BLaER1 treated with 17β-estradiol and CSF1 and Interleukin-3, amounts not matched to agents 10 nM and 100 nM (cell line): ENCODE measurements at regions not wholly inside any gene's neighbourhood (a gene's known extent, or its start where the extent isn't known, plus 50 kb on each side); places are given as distances from the start of the nearest gene placed in this dataset.

Experiments
- H3K27ac ChIP-seq, 11 experiments: shearing (Covaris generic); formaldehyde crosslinking; 2 replicates each; pipeline ENCODE4 v1.8.1; 2022
- H3K27me3 ChIP-seq, 11 experiments: shearing (Covaris generic); formaldehyde crosslinking; 2 replicates each; pipeline ENCODE4 v1.8.1; 2022
- H3K36me3 ChIP-seq, 11 experiments: shearing (Covaris generic); formaldehyde crosslinking; 2 replicates each; pipeline ENCODE4 v1.8.1; 2022
- H3K4me1 ChIP-seq, 10 experiments: shearing (Covaris generic); formaldehyde crosslinking; 2 replicates each; pipeline ENCODE4 v1.8.1; 2022
- H3K4me2 ChIP-seq, 11 experiments: shearing (Covaris generic); formaldehyde crosslinking; 2 replicates each; pipeline ENCODE4 v1.8.1; 2022
- H3K4me3 ChIP-seq, 10 experiments: shearing (Covaris generic); formaldehyde crosslinking; 2 replicates each; pipeline ENCODE4 v1.8.1; 2022
- H3K9ac ChIP-seq, 11 experiments: shearing (Covaris generic); formaldehyde crosslinking; 2 replicates each; pipeline ENCODE4 v1.8.1; 2022
- H3K9me3 ChIP-seq, 11 experiments: shearing (Covaris generic); formaldehyde crosslinking; replicated peaks in 1 of 11; 2 replicates each; pipeline ENCODE4 v1.8.1; 2022
- H4K20me1 ChIP-seq, 11 experiments: shearing (Covaris generic); formaldehyde crosslinking; 2 replicates each; pipeline ENCODE4 v1.8.1; 2022
- Cebpa-rat ChIP-seq, 11 experiments: shearing (Covaris generic); IDR thresholded peaks; 2 replicates each; pipeline ENCODE4 v1.8.1; 2022

GRCh38 chr10:130404476-130405055, 268.4 kb downstream of the GLRX3 start:
- no peak overlapping the region for H3K4me2 ChIP-seq
- H4K20me1 ChIP-seq, result no peaks in the 10 kb centered on the region
- peaks cover 0 to 2% (median 0%) of the 10 kb centered on the region in 11 experiments; a peak in 3 of 22 replicates for H3K9me3 ChIP-seq
- no peak overlapping the region for H3K4me3 ChIP-seq
- TF ChIP-seq Cebpa-rat (IDR thresholded peaks at IDR 0.05), result no peak
- no peaks in the 10 kb centered on the region for H3K36me3 ChIP-seq
- peaks cover 0 to 13% (median 6%) of the 10 kb centered on the region in 10 experiments; a peak in 11 of 20 replicates for H3K4me1 ChIP-seq
- H3K9ac ChIP-seq, result no peak overlapping the region
- no peak overlapping the region for H3K27ac ChIP-seq
- H3K27me3 ChIP-seq, result no peaks in the 10 kb centered on the region

DNA sequence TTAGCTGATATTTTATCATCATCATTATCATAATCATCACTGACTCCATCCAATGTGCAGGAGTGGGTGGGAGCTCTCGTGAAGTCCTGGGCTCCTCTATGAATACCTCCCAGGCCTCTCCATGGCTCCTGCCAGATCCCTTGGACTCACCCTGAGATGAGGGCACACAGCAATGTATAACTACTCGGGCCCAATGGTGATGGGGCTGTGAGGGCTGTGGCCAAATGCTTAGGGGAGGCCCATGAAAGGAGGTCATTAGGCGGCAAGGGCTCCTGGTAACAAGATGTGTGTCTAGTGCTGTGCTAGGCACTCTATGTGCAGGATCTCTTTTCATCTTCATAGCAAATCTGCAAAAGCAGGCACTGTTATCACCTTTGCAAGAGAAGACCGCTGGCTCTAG, 270.9 kb downstream of the GLRX3 start:
- Histone ChIP-seq H3K4me2 (no peak overlapping the region), H3K36me3 (no peaks in the 10 kb centered on the region), H3K9ac (no peak overlapping the region), H3K4me1 (peaks cover 0 to 21% (median 7%) of the 10 kb centered on the region in 10 experiments; a peak in 11 of 20 replicates), H3K27ac (no peak overlapping the region), H3K4me3 (no peak overlapping the region), H4K20me1 (no peaks in the 10 kb centered on the region), H3K27me3 (no peaks in the 10 kb centered on the region), H3K9me3 (no peaks in the 10 kb centered on the region)
- no peak for TF ChIP-seq Cebpa-rat (IDR thresholded peaks at IDR 0.05)

GRCh38 chr10:130409331-130409730, 273.1 kb downstream of the GLRX3 start:
- no peaks in the 10 kb centered on the region for H3K36me3 ChIP-seq
- H3K4me1 ChIP-seq, result peaks cover 0 to 14% (median 3%) of the 10 kb centered on the region in 10 experiments; a peak in 10 of 20 replicates
- no peaks in the 10 kb centered on the region for H3K27me3 ChIP-seq
- H3K4me2 ChIP-seq, result no peak overlapping the region
- no peak overlapping the region for H3K9ac ChIP-seq
- no peak overlapping the region for H3K4me3 ChIP-seq
- no peak for TF ChIP-seq Cebpa-rat (IDR thresholded peaks at IDR 0.05)
- H4K20me1 ChIP-seq, result no peaks in the 10 kb centered on the region
- no peaks in the 10 kb centered on the region for H3K9me3 ChIP-seq
- H3K27ac ChIP-seq, result no peak overlapping the region

DNA sequence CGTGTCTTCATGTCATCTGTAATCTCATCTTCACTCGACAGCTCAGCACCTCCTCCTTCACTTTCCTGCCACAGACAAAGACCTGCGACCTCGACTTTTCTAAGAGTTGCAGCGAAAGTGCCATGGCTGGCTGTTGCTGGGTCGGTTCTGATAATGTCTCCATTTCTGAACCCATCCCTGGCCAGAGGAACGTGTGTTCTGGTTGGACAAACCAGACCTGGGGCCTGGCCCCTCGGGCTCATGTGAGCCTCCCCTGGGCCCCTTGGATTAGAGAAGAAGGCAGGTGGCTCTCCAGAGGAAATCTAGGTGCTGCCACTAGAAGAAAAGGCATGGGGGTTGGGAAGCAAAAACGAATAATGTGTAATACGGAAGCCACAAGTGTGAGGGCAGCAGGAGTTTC, 273.7 kb downstream of the GLRX3 start:
- no peaks in the 10 kb centered on the region for H3K36me3 ChIP-seq
- no peaks in the 10 kb centered on the region for H3K9me3 ChIP-seq
- H3K4me1 ChIP-seq, result peaks cover 0 to 14% (median 3%) of the 10 kb centered on the region in 10 experiments; a peak in 10 of 20 replicates
- no peaks in the 10 kb centered on the region for H3K27me3 ChIP-seq
- TF ChIP-seq Cebpa-rat (IDR thresholded peaks at IDR 0.05), result no peak
- H3K4me3 ChIP-seq, result no peak overlapping the region
- no peak overlapping the region for H3K9ac ChIP-seq
- H3K27ac ChIP-seq, result no peak overlapping the region
- no peak overlapping the region for H3K4me2 ChIP-seq
- no peaks in the 10 kb centered on the region for H4K20me1 ChIP-seq

DNA sequence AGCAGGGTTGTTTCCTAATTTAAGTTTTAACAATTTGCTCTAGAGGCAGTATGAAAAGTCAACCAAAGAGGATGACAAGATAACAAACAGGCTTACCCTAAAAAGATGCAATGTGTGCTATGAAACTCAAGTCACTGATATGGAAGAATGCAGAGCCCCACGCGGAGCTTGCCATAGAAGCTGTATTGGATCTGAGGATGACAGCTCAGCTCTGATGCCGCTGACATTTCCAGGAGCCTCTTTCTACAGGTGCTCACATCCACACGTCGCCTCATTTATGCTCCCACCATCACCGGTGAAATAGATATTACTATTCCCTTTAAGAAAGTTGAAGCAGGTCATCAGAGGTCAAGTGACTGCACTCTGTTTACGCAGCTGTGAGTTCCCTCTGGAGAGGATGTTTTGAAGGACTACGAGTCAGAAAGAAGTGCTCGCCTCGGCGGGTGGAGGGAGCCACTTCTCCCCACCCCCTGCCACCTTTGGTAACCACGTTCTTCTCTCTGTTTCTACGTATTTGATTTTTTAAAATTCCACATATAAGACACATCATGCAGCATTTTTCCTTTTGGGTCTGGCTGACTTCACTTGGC, 275.4 kb downstream of the GLRX3 start:
- Histone ChIP-seq H3K36me3 (no peaks in the 10 kb centered on the region), H4K20me1 (no peaks in the 10 kb centered on the region), H3K4me1 (peaks cover 0 to 14% (median 3%) of the 10 kb centered on the region in 10 experiments; a peak in 10 of 20 replicates), H3K9me3 (no peaks in the 10 kb centered on the region), H3K9ac (no peak overlapping the region), H3K27me3 (no peaks in the 10 kb centered on the region), H3K4me3 (no peak overlapping the region), H3K4me2 (peak overlapping the region in 6 of 11 experiments; percentile 10 to 63 (median 44); a peak in 9 of 22 replicates), H3K27ac (no peak overlapping the region)
- no peak for TF ChIP-seq Cebpa-rat (IDR thresholded peaks at IDR 0.05)

GRCh38 chr10:130412317-130412716, 276.1 kb downstream of the GLRX3 start:
- Histone ChIP-seq H3K36me3 (no peaks in the 10 kb centered on the region), H3K9me3 (no peaks in the 10 kb centered on the region), H3K4me1 (peaks cover 0 to 14% (median 3%) of the 10 kb centered on the region in 10 experiments; a peak in 10 of 20 replicates), H3K27me3 (no peaks in the 10 kb centered on the region), H3K9ac (no peak overlapping the region), H4K20me1 (no peaks in the 10 kb centered on the region), H3K4me3 (no peak overlapping the region), H3K27ac (no peak overlapping the region), H3K4me2 (peak overlapping the region in 6 of 11 experiments; percentile 10 to 63 (median 44); a peak in 10 of 22 replicates)
- TF ChIP-seq Cebpa-rat (IDR thresholded peaks at IDR 0.05), result no peak

GRCh38 chr10:130416334-130417150, 280.4 kb downstream of the GLRX3 start:
- H3K27ac ChIP-seq, result no peak overlapping the region
- no peaks in the 10 kb centered on the region for H3K9me3 ChIP-seq
- no peaks in the 10 kb centered on the region for H4K20me1 ChIP-seq
- H3K36me3 ChIP-seq, result no peaks in the 10 kb centered on the region
- no peak overlapping the region for H3K4me2 ChIP-seq
- no peak for TF ChIP-seq Cebpa-rat (IDR thresholded peaks at IDR 0.05)
- no peak overlapping the region for H3K4me3 ChIP-seq
- no peak overlapping the region for H3K9ac ChIP-seq
- peaks cover 0 to 12% (median 3%) of the 10 kb centered on the region in 10 experiments; a peak in 10 of 20 replicates for H3K4me1 ChIP-seq
- H3K27me3 ChIP-seq, result no peaks in the 10 kb centered on the region

GRCh38 chr10:130418731-130419130, 282.5 kb downstream of the GLRX3 start:
- no peak for TF ChIP-seq Cebpa-rat (IDR thresholded peaks at IDR 0.05)
- H3K36me3 ChIP-seq, result no peaks in the 10 kb centered on the region
- no peak overlapping the region for H3K4me2 ChIP-seq
- no peaks in the 10 kb centered on the region for H3K27me3 ChIP-seq
- H3K9ac ChIP-seq, result no peak overlapping the region
- H3K27ac ChIP-seq, result no peak overlapping the region
- H3K4me3 ChIP-seq, result no peak overlapping the region
- H3K4me1 ChIP-seq, result no peaks in the 10 kb centered on the region
- no peaks in the 10 kb centered on the region for H3K9me3 ChIP-seq
- no peaks in the 10 kb centered on the region for H4K20me1 ChIP-seq

DNA sequence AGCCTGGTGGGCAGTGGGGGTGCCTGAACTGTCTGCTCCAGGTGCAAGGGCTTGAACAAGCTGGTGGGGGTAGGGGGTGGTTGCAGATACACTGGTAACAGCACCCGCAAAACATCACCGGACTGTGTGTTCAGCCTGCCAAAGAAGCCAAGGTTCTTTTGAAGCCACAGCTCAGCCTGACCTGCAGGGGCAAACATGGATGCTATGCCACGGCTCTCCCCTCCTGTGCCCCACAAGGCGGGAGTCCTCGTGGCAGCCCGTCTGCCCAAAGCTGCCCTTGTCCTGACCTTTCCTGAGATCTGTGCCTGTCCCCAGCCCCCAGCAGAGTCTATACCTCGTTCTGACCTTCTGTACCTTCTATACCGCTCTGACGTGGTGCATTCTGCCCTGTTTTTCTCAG, 285.7 kb downstream of the GLRX3 start:
- Histone ChIP-seq H3K36me3 (no peaks in the 10 kb centered on the region), H3K27ac (no peak overlapping the region), H3K9me3 (no peaks in the 10 kb centered on the region), H3K27me3 (no peaks in the 10 kb centered on the region), H3K4me2 (no peak overlapping the region), H3K4me3 (no peak overlapping the region), H4K20me1 (no peaks in the 10 kb centered on the region), H3K4me1 (0 out of 20 replicates have a peak, but pooled peaks cover 0 to 4% (median 0%) of the 10 kb centered on the region in 10 experiments), H3K9ac (no peak overlapping the region)
- TF ChIP-seq Cebpa-rat (IDR thresholded peaks at IDR 0.05), result no peak
